Right kidney (tissue), 1 donor: ENCODE measurements at regions not wholly inside any gene's neighbourhood (a gene's known extent, or its start where the extent isn't known, plus 50 kb on each side); places are given as distances from the start of the nearest gene placed in this dataset.
"Not testable (repeated sequence)": the region's sequence is repeated elsewhere in the genome, so short reads cannot be mapped to it uniquely, and the experiment has no call there.

Experiments
- DNase-seq: peaks from one replicate; pipeline ENCODE4 v3.0.0-alpha.2; 2016

DNA sequence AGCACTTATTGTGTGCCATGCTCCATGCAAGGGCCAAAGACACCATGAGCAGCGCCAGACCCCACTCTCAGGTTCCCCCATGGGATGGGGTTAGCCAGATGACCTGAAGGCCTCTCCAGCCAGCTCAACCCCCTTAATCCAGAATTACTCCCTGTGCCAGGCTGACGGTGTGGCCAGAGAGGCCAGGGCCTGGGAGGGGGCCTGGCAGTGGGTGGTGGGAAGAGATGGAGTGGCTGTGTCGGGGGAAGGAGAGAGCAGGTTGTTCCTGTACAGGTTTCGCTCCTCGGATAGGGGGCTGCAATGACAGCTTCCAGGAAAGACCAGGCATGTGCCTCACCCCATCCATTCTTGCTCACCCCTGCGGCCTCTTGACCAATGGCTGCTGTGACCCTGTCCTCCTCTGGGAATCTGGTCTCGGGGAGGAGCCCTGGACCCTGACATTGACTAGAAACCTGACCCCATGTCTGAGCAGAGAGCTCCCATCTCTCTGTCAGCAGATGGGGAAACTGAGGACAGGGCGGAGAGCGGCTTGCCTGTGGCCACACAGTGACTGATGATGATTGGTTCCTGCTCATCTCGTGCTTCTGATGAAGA, 345.3 kb downstream of the MATN1 start:
- DNase-seq = no peak

GRCh38 chr1:30377230-30378002, 346.0 kb downstream of the MATN1 start:
- no peak for DNase-seq

DNA sequence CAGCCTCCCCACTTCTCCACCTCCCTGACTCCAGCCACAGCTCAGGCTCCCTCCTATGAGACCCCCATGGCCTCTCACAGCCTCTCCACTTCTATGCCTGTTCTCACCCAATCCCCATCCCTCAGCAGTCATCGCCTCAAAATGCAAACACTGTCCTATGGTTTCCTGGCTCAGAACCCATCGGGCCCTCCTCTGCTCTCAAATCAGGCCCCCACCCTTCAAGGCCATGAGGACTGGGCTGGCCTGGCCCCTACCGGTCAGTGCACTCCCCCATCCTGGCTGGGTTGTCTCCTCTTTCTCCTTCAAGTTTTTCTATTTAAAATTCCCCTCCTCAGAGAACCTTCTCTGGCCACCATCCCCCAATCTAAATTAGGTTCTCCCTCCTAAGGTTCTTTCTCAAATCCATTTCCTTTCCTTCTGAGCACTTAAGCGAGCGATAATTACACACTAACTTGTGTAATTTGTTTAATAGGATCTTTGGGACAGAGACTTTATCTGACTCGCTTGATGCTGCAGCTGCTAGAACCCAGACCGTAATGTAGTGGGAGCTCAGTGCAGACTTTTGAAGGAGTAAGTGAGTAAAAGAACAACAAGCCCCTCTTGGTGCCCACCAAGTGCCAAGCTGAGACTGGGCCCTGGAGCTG, 347.2 kb downstream of the MATN1 start:
- no peak for DNase-seq

- no peak for DNase-seq
These were observed 348.2 kb downstream of the MATN1 start for GRCh38 chr1:30375156-30375555.

DNA sequence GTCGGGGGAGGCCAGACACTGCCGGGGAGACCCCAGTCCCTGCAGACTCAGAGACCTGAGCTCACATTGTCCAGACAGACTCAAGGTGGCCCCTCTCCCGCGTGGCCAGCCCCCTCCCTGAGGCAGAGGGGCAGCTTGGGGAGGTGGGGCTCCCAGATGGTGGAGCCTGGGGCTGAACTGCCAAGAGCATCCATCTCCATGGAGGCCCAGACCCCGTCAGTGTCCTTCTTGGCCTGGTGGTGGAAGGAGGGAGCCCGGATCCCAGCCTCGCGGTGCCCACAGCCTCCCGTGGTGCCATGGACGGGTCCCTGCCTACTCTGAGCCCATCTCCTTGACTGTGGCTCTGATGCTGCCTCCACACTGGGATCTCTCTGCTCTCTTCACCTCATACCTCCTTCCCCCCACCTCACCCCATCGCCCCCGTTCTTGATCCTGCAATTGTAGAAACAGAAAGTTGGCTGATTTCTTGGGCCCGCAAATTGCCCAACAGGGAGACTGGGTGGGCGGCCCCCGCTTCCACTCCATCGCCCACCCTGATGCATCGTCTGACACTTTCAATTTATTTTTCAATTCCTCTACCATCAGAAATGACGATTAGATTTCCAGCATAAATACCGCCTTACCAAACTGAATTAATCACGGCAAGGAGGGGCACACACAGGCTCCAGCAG, 348.9 kb downstream of the MATN1 start:
- no peak for DNase-seq

GRCh38 chr1:30373471-30374399, 349.6 kb downstream of the MATN1 start:
- DNase-seq = no peak

- no peak for DNase-seq
These were observed 350.5 kb downstream of the MATN1 start for GRCh38 chr1:30372792-30373433.

DNA sequence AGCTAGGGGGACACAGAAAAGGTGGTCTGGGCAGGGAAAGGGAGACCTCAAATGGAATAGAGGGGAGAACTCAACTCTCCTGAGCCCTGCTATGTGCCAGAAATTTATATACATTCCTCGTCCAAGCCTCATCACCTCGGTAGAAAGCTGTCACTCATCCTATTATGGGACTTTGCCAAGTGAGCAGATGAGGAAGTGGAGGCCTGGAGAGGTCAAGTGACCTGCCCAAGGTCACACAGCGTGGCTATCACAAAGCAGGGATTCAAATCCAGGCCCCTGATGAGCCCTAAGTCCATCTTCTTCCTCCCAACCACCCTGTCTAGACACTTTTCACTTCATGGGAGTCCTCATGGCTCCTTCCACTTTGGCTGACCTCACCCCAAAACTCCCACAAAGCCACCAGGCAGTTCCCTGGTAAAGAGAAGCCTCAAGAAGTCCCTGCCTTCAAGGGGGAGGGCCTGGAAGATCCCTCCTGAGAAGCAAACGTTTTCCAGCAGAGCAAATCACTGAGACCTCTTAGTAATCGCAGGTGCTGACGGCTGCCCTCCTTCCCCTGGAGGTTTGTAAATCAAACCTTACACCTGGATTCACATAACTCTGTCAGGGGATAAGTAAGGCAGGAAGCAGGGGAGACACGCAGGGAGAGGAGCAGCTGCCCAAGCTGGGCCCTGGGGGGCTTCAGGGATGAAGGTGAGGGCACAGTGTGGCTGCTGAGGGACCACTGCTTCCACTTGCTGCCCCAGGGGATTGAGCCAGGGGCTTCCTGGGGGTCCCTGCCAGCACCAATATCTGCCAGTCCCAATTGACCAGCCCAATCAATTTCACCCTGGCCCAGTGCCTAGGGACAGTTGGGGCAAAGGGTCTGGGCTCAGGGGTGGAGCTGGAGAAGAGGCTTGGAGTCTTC, 351.2 kb downstream of the MATN1 start:
- no peak for DNase-seq

DNA sequence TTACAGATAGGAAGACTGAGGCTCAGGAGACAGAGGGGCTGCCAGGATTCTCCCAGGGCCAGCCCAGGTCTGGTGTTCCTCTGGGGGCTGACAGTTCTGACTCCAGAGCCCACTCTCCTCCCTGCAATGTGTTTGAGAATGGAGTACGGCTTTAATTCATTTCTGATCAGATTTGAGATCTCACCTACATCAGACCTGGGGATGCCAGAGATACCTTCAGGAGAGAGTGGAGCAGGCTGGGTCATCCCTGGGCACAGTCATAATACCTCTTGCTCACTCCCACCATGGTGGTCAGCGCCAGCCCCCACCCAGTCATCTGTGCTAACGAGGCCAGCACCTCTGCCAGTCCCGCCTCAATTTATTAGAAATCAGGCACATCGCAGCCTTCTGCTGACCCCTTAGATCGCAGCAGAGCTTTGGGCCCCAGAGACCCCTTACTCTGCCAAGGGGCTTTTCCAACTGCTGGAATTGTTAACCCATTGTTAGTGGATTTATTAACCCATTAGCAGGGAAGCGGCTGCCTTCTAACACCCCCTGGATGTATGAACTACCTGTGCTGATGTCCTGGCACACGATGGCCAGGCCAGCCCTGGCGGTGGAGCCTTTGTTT, 352.1 kb downstream of the MATN1 start:
- no peak for DNase-seq

GRCh38 chr1:30368651-30369240, 354.6 kb downstream of the MATN1 start:
- no peak for DNase-seq

- DNase-seq = no peak
These were observed 356.5 kb downstream of the MATN1 start for GRCh38 chr1:30366911-30367310.

GRCh38 chr1:30366199-30366598, 357.2 kb downstream of the MATN1 start:
- no peak for DNase-seq

DNA sequence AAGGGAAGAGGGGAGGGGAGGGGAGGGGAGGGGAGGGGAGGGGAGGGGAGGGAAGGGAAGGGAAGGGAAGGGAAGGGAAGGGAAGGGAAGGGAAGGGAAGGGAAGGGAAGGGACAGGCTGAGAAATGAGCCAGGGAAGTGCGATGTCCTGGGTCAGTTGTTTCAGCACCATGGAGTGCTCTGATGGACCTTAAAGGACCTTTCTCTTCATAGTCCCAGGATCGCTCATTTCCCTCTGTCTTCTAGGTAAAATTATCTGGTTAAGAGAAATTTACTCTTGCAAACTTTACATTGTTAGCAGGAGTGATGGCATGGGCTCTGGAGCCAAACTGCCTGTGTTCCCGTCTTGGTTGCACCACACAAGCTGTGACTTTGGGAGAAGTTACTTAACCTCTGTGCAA, 357.8 kb downstream of the MATN1 start:
- DNase-seq = no peak

GRCh38 chr1:30363031-30363430, 360.4 kb downstream of the MATN1 start:
- no peak for DNase-seq

GRCh38 chr1:30362603-30362990, 360.8 kb downstream of the MATN1 start:
- DNase-seq = no peak

- DNase-seq = not testable (repeated sequence)
These were observed 361.3 kb downstream of the MATN1 start for GRCh38 chr1:30361890-30362602.

GRCh38 chr1:30360753-30361152, 362.6 kb downstream of the MATN1 start:
- no peak for DNase-seq

DNA sequence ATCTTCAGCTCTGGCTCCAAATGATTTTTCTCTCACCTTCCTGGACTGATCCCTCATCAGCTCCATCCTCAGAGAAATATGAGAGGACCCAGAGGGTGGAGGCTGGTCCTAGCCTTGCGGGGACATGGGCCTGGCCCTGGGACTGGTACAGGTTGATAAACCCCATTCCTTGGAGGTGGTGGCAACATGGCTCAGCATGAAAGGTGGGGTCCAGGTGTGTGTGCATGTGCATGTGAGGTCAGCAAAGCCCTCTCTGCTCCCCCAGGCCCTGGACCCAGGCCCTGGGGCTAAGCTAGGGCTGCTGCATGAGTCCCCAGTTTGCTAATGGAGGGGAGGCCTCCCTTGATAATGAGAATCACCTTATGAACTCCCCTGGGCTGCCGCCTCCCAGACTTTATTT, 363.1 kb downstream of the MATN1 start:
- DNase-seq = no peak
